ENCODE measurements at regions not wholly inside any gene's neighbourhood (a gene's known extent, or its start where the extent isn't known, plus 50 kb on each side); places are given as distances from the start of the nearest gene placed in this dataset.

DNA sequence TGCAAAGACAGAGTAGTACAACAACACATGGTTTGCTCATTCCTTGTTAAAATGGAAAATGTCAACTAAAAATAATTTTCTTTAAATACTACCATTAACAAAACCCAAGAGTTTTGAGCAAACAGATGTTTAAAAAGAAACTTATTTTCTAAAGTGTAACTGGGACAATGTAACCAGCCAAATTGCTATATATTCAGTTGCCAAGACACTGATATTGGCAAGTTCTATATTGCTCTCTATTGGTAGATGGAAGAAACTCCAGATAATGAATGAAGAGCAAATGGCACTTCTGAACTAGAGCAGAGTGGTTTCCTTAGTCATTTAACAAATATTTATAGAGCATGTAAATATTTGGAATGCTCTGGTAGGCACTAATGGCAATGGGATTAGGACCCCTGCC is 966.2 kb downstream of the RPA4 start:
- FAIRE-seq: no peak
- no peaks in the 10 kb centered on the region for H3K36me3 ChIP-seq (ENCODE audit: control insufficient read depth in 2 of 2, extremely low read depth in 1 of 2, insufficient read depth in 2 of 2, low read length in 2 of 2)
- H4K20me1 ChIP-seq (ENCODE audit: control insufficient read depth, extremely low read depth, insufficient read depth, low read length): no peaks in the 10 kb centered on the region
- H3K9me3 ChIP-seq (ENCODE audit: control insufficient read depth, low read depth, low read length): peaks cover 2% of the 10 kb centered on the region
- H3K27me3 ChIP-seq (ENCODE audit: control insufficient read depth, extremely low read depth, insufficient read depth, low read length): no peaks in the 10 kb centered on the region
- H3K4me1 ChIP-seq (ENCODE audit: control insufficient read depth, extremely low read depth, insufficient read depth, low read length): no peaks in the 10 kb centered on the region
- DNase-seq (ENCODE audit: low read depth, low spot score): no peak
- H3K79me2 ChIP-seq (ENCODE audit: control insufficient read depth, insufficient read depth, low read length): no peaks in the 10 kb centered on the region
- H3K9ac ChIP-seq (ENCODE audit: control insufficient read depth, extremely low read depth, insufficient read depth, low read length): no peak overlapping the region
- H2AFZ ChIP-seq (ENCODE audit: control insufficient read depth, low read length): no peak overlapping the region
- no peaks in the 10 kb centered on the region for H3K9me1 ChIP-seq (ENCODE audit: control insufficient read depth, extremely low read depth, insufficient read depth, low read length)
- no peak for TF ChIP-seq EZH2 (IDR thresholded peaks at IDR 0.05; ENCODE audit: low read length)
- TF ChIP-seq, protein P1, sequence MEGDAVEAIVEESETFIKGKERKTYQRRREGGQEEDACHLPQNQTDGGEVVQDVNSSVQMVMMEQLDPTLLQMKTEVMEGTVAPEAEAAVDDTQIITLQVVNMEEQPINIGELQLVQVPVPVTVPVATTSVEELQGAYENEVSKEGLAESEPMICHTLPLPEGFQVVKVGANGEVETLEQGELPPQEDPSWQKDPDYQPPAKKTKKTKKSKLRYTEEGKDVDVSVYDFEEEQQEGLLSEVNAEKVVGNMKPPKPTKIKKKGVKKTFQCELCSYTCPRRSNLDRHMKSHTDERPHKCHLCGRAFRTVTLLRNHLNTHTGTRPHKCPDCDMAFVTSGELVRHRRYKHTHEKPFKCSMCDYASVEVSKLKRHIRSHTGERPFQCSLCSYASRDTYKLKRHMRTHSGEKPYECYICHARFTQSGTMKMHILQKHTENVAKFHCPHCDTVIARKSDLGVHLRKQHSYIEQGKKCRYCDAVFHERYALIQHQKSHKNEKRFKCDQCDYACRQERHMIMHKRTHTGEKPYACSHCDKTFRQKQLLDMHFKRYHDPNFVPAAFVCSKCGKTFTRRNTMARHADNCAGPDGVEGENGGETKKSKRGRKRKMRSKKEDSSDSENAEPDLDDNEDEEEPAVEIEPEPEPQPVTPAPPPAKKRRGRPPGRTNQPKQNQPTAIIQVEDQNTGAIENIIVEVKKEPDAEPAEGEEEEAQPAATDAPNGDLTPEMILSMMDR (optimal IDR thresholded peaks at IDR 0.05 in 1 of 3, IDR thresholded peaks at IDR 0.05 in 1 of 3, conservative IDR thresholded peaks at IDR 0.05 in 1 of 3; ENCODE audit: extremely low read depth in 1 of 3, insufficient read depth in 2 of 3, low read length in 3 of 3): no peak
- H3K4me3 ChIP-seq (ENCODE audit: control insufficient read depth in 2 of 3, extremely low read depth in 1 of 3, insufficient read depth in 2 of 3, low read depth in 1 of 3, low read length in 3 of 3): no peak overlapping the region
- dilution Hi-C loops (cut with MboI; ENCODE audit: extremely low pct_ligation_motif_present, low sequenced_read_pairs): no loop called here
- H3K4me2 ChIP-seq (ENCODE audit: control insufficient read depth, extremely low read depth, insufficient read depth, low read depth, low read length): no peak overlapping the region
- H3K27ac ChIP-seq (ENCODE audit: control insufficient read depth, insufficient read depth, low read length): no peak overlapping the region

DNA sequence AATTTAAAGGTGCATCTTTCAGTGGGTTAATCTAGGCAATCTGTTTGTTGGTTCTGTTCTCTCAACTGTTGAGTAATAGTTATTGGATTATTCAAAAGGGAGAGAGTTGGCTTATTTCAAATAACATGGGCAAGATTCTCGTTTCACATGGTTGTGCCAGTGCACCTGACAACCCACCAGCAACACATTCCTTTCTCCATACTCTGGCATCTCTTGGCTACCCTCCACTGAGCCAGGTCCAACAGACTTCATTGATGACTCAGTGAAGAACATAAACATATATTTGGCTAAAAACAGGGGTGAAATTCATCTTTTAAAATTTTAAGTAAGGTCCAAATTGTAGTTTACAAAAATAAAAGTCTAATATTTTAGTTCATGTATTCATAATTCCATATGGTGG is 967.2 kb downstream of the RPA4 start:
- no peak for FAIRE-seq

More for the DNA sequence above, 967.2 kb downstream of the RPA4 start:
- Histone ChIP-seq H4K20me1 (ENCODE audit: control insufficient read depth, extremely low read depth, insufficient read depth, low read length) (no peaks in the 10 kb centered on the region), H3K79me2 (ENCODE audit: control insufficient read depth, insufficient read depth, low read length) (no peaks in the 10 kb centered on the region), H3K9me3 (ENCODE audit: control insufficient read depth, low read depth, low read length) (peaks cover 2% of the 10 kb centered on the region), H3K9ac (ENCODE audit: control insufficient read depth, extremely low read depth, insufficient read depth, low read length) (no peak overlapping the region), H3K27ac (ENCODE audit: control insufficient read depth, insufficient read depth, low read length) (no peak overlapping the region), H3K9me1 (ENCODE audit: control insufficient read depth, extremely low read depth, insufficient read depth, low read length) (no peaks in the 10 kb centered on the region), H3K4me1 (ENCODE audit: control insufficient read depth, extremely low read depth, insufficient read depth, low read length) (no peaks in the 10 kb centered on the region), H2AFZ (ENCODE audit: control insufficient read depth, low read length) (no peak overlapping the region), H3K4me3 (ENCODE audit: control insufficient read depth in 2 of 3, extremely low read depth in 1 of 3, insufficient read depth in 2 of 3, low read depth in 1 of 3, low read length in 3 of 3) (no peak overlapping the region), H3K4me2 (ENCODE audit: control insufficient read depth, extremely low read depth, insufficient read depth, low read depth, low read length) (no peak overlapping the region), H3K27me3 (ENCODE audit: control insufficient read depth, extremely low read depth, insufficient read depth, low read length) (no peaks in the 10 kb centered on the region), H3K36me3 (ENCODE audit: control insufficient read depth in 2 of 2, extremely low read depth in 1 of 2, insufficient read depth in 2 of 2, low read length in 2 of 2) (no peaks in the 10 kb centered on the region)
- no peak for TF ChIP-seq EZH2 (IDR thresholded peaks at IDR 0.05; ENCODE audit: low read length)
- TF ChIP-seq, protein P1 (optimal IDR thresholded peaks at IDR 0.05 in 1 of 3, IDR thresholded peaks at IDR 0.05 in 1 of 3, conservative IDR thresholded peaks at IDR 0.05 in 1 of 3; ENCODE audit: extremely low read depth in 1 of 3, insufficient read depth in 2 of 3, low read length in 3 of 3): no peak
- dilution Hi-C loops (cut with MboI; ENCODE audit: extremely low pct_ligation_motif_present, low sequenced_read_pairs): no loop called here
- DNase-seq (ENCODE audit: low read depth, low spot score): no peak

All from keratinocyte (primary cell).